ENCODE measurements at regions not wholly inside any gene's neighbourhood (a gene's known extent, or its start where the extent isn't known, plus 50 kb on each side); places are given as distances from the start of the nearest gene placed in this dataset.
"Not testable (repeated sequence)": the region's sequence is repeated elsewhere in the genome, so short reads cannot be mapped to it uniquely, and the experiment has no call there.

GRCh38 chr4:102204634-102205033, 140.6 kb downstream of the SLC39A8 start:
- not testable (repeated sequence) for TF ChIP-seq POLR2A (IDR thresholded peaks at IDR 0.05); CTCF (IDR thresholded peaks at IDR 0.05 in 4 of 5, conservative IDR thresholded peaks at IDR 0.05 in 1 of 5)
